ENCODE measurements at regions not wholly inside any gene's neighbourhood (a gene's known extent, or its start where the extent isn't known, plus 50 kb on each side); places are given as distances from the start of the nearest gene placed in this dataset.

- TF ChIP-seq ZNF280C (tag by site-specific recombination; IDR thresholded peaks at IDR 0.05) (no peak), CTCF (tag by site-specific recombination; IDR thresholded peaks at IDR 0.05) (no peak), ZNF202 (tag by site-specific recombination; IDR thresholded peaks at IDR 0.05; ENCODE audit: borderline replicate concordance) (no peak), ZNF747 (tag by site-specific recombination; IDR thresholded peaks at IDR 0.05) (no peak), ZNF394 (tag by site-specific recombination; IDR thresholded peaks at IDR 0.05; ENCODE audit: borderline replicate concordance) (no peak), ZBTB17 (tag by site-specific recombination; IDR thresholded peaks at IDR 0.05) (no peak), ZBTB21 (tag by site-specific recombination; IDR thresholded peaks at IDR 0.05) (no peak), ZNF24 (tag by site-specific recombination; IDR thresholded peaks at IDR 0.05) (no peak), ZNF26 (tag by site-specific recombination; IDR thresholded peaks at IDR 0.05) (no peak), KLF17 (tag by site-specific recombination; IDR thresholded peaks at IDR 0.05) (no peak), ZNF76 (tag by site-specific recombination; IDR thresholded peaks at IDR 0.05; ENCODE audit: borderline replicate concordance, low read depth) (no peak)
Measured at GRCh38 chr15:31202953-31203352, 101.4 kb upstream of the TRPM1 start.
